Prostate gland (tissue), 2 donors: ENCODE measurements at regions not wholly inside any gene's neighbourhood (a gene's known extent, or its start where the extent isn't known, plus 50 kb on each side); places are given as distances from the start of the nearest gene placed in this dataset.

Experiments
- DNase-seq: peaks from one replicate; pipeline ENCODE4 v3.0.0-alpha.2; 2019; ENCODE audit warnings: low spot score
- H3K27ac ChIP-seq, 2 donors: fragments of 200-600 bp; sonication (generic); 2 replicates each; pipeline ENCODE4 v1.5.1; 2017 to 2019
- H3K27me3 ChIP-seq: fragments of 200-600 bp; sonication (generic); replicated peaks from 2 replicates; pipeline ENCODE4 v1.5.1; 2019; ENCODE audit not compliant: insufficient read depth
- H3K36me3 ChIP-seq, 2 donors: fragments of 200-600 bp; sonication (generic); 1 replicate in 1 of 2; 2 replicates in 1 of 2; pipeline versions ENCODE4 v1.5.1 to v1.8.1; 2017 to 2019
- H3K4me1 ChIP-seq: fragments of 200-600 bp; sonication (generic); replicated peaks from 2 replicates; pipeline ENCODE4 v1.5.1; 2019
- H3K4me3 ChIP-seq, 2 donors: fragments of 200-600 bp; sonication (generic); 2 replicates each; pipeline ENCODE4 v1.5.1; 2017 to 2019
- H3K9me3 ChIP-seq: fragments of 200-600 bp; sonication (generic); 2 replicates; pipeline ENCODE4 v1.5.1; 2017
- CTCF ChIP-seq, 4 experiments: fragments of 200-600 bp in 2 of 4; fragments of 450-650 bp in 2 of 4; sonication (generic) in 2 of 4; IDR thresholded peaks; 1 replicate in 3 of 4; 2 replicates in 1 of 4; pipeline ENCODE4 v1.5.1; 2016 to 2019; ENCODE audit warnings: antibody characterized with exemption in 4 of 4, mild to moderate bottlenecking in 2 of 4, moderate library complexity in 2 of 4
- POLR2A ChIP-seq: fragments of 450-650 bp; IDR thresholded peaks from one replicate; pipeline ENCODE4 v1.6.1; 2016; ENCODE audit warnings: antibody characterized with exemption, mild to moderate bottlenecking
- POLR2AphosphoS5 ChIP-seq: sonication (generic); formaldehyde crosslinking; IDR thresholded peaks from one replicate; pipeline ENCODE4 v1.6.1; 2017; ENCODE audit warnings: antibody characterized with exemption
- WGBS: methylation state at CpG from one replicate; pipeline ENCODE4 v1.1.5; 2018; 5-methylcytosine and 5-hydroxymethylcytosine counted together
- intact Hi-C: fragments of 100-400 bp; cut with DNase I; formaldehyde crosslinking; loops from one replicate; pipeline ENCODE4 v1.14.2; 2022

- Histone ChIP-seq H3K4me1 (no peaks in the 10 kb centered on the region), H3K9me3 (no peaks in the 10 kb centered on the region), H3K36me3 (no peaks in the 10 kb centered on the region), H3K27me3 (no peaks in the 10 kb centered on the region), H3K27ac (no peak overlapping the region), H3K4me3 (no peak overlapping the region)
- no peak for TF ChIP-seq POLR2A
- WGBS: 91% methylated on average over 5 of the region's 5 CpGs
- intact Hi-C loops: no loop called here
- no peak for DNase-seq
Measured at GRCh38 chr6:19613678-19614077, 223.5 kb upstream of the ID4 start.

DNA sequence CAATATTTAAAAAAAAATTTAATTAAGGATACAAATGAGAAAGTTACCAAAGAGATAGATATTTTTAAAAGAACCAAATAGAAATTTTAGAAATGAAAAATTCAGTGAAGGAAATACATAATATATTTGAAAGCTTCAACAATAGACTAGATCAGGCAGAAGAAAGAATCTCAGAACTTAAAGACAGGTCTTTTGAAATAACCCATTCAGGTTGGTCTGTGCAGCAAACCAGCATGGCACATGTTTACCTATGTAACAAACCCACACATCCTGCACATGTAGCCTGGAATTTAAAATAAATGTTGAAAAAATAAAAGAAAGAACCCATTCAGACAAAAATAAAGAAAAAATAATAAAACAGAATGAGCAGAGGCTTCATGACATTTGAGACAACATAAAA, 221.1 kb upstream of the ID4 start:
- no peak overlapping the region for H3K27ac ChIP-seq
- no peaks in the 10 kb centered on the region for H3K4me1 ChIP-seq
- intact Hi-C loops: no loop called here
- H3K36me3 ChIP-seq: no peaks in the 10 kb centered on the region
- H3K27me3 ChIP-seq: no peaks in the 10 kb centered on the region
- H3K9me3 ChIP-seq: no peaks in the 10 kb centered on the region
- no peak overlapping the region for H3K4me3 ChIP-seq
- DNase-seq: no peak
- no peak for TF ChIP-seq POLR2AphosphoS5

- intact Hi-C loops: no loop called here
- TF ChIP-seq POLR2A (no peak), POLR2AphosphoS5 (no peak), CTCF (IDR thresholded peaks at IDR 0.05) (no peak)
- no peak overlapping the region for H3K4me3 ChIP-seq
- no peaks in the 10 kb centered on the region for H3K4me1 ChIP-seq
- H3K36me3 ChIP-seq: no peaks in the 10 kb centered on the region
- DNase-seq: no peak
- H3K9me3 ChIP-seq: no peaks in the 10 kb centered on the region
- H3K27me3 ChIP-seq: no peaks in the 10 kb centered on the region
- no peak overlapping the region for H3K27ac ChIP-seq
- WGBS: 85% methylated on average over 5 of the region's 5 CpGs
Measured at GRCh38 chr6:19632230-19632629, 204.9 kb upstream of the ID4 start.

- 64% methylated on average over 3 of the region's 3 CpGs for WGBS
- TF ChIP-seq POLR2AphosphoS5: no peak
- TF ChIP-seq CTCF (IDR thresholded peaks at IDR 0.05): no peak
- no peak for TF ChIP-seq POLR2A
- H3K36me3 ChIP-seq: no peaks in the 10 kb centered on the region
- no peaks in the 10 kb centered on the region for H3K27me3 ChIP-seq
- no peaks in the 10 kb centered on the region for H3K9me3 ChIP-seq
- no peak overlapping the region for H3K27ac ChIP-seq
- no peak for DNase-seq
- no peak overlapping the region for H3K4me3 ChIP-seq
- no peaks in the 10 kb centered on the region for H3K4me1 ChIP-seq
- intact Hi-C loops: no loop called here
Measured at GRCh38 chr6:19632786-19633185, 204.4 kb upstream of the ID4 start.

DNA sequence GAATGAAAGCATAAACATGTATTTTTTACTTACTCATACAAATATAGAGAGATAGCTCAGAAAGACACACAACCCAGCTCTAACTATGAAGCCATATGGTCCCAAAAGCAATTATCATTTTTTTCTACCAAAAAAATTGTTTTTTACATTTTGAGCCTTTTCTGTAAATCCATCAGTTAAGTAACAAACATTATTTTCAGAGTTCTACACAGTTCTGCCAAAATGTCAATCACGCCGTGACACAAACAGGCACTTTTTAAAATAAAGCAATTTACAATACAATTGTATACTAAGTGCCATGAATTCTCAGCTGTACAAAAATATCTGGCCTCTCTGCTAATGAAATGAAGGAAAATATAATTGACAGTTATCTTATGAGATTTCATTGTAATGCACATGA, 201.4 kb upstream of the ID4 start:
- no peaks in the 10 kb centered on the region for H3K36me3 ChIP-seq
- no peak for TF ChIP-seq POLR2AphosphoS5
- TF ChIP-seq POLR2A: no peak
- TF ChIP-seq CTCF (IDR thresholded peaks at IDR 0.05): no peak
- no peak for DNase-seq
- H3K4me1 ChIP-seq: no peaks in the 10 kb centered on the region
- intact Hi-C loops: no loop called here
- no peak overlapping the region for H3K27ac ChIP-seq
- H3K27me3 ChIP-seq: no peaks in the 10 kb centered on the region
- no peak overlapping the region for H3K4me3 ChIP-seq
- no peaks in the 10 kb centered on the region for H3K9me3 ChIP-seq
- 100% methylated on average over 2 of the region's 2 CpGs for WGBS

- intact Hi-C loops: no loop called here
- Histone ChIP-seq H3K36me3 (no peaks in the 10 kb centered on the region), H3K27me3 (no peaks in the 10 kb centered on the region), H3K4me1 (no peaks in the 10 kb centered on the region), H3K4me3 (no peak overlapping the region), H3K27ac (no peak overlapping the region), H3K9me3 (no peaks in the 10 kb centered on the region)
- no peak for TF ChIP-seq POLR2AphosphoS5
- no peak for TF ChIP-seq CTCF (IDR thresholded peaks at IDR 0.05)
- no peak for TF ChIP-seq POLR2A
- 89% methylated on average over 1 of the region's 1 CpG for WGBS
- DNase-seq: no peak
Measured at GRCh38 chr6:19637010-19637409, 200.2 kb upstream of the ID4 start.
